Type B pancreatic cell (in vitro differentiated cells): ENCODE measurements at regions not wholly inside any gene's neighbourhood (a gene's known extent, or its start where the extent isn't known, plus 50 kb on each side); places are given as distances from the start of the nearest gene placed in this dataset.
"Not testable (repeated sequence)": the region's sequence is repeated elsewhere in the genome, so short reads cannot be mapped to it uniquely, and the experiment has no call there.

Experiments
- DNase-seq: peaks from one replicate; pipeline ENCODE4 v3.0.0; 2021; ENCODE audit warnings: mixed read lengths; ENCODE audit not compliant: unreplicated experiment; ENCODE audit errors: extremely low spot score
- H3K27ac Mint-ChIP-seq: 2 replicates; pipeline ENCODE4 v1.8.0; 2021; ENCODE audit warnings: mild to moderate bottlenecking, mixed read lengths
- H3K27me3 Mint-ChIP-seq: 2 replicates; pipeline ENCODE4 v1.8.0; 2021; ENCODE audit warnings: mixed read lengths
- H3K36me3 Mint-ChIP-seq: 2 replicates; pipeline ENCODE4 v1.8.0; 2021; ENCODE audit warnings: mixed read lengths
- H3K4me1 Mint-ChIP-seq: one replicate; pipeline ENCODE4 v1.8.0; 2021; ENCODE audit warnings: mixed read lengths; ENCODE audit not compliant: unreplicated experiment
- H3K4me3 Mint-ChIP-seq: 2 replicates; pipeline ENCODE4 v1.8.0; 2021; ENCODE audit warnings: mild to moderate bottlenecking, mixed read lengths
- H3K9me3 Mint-ChIP-seq: 2 replicates; pipeline ENCODE4 v1.8.0; 2021; ENCODE audit warnings: mixed read lengths
- CTCF ChIP-seq: fragments of 200-600 bp; sonication (generic); conservative IDR thresholded peaks from 2 replicates; pipeline ENCODE4 v1.5.0; 2021; ENCODE audit warnings: antibody characterized with exemption, mild to moderate bottlenecking

- Mint-ChIP-seq H3K27ac (no peak overlapping the region), H3K27me3 (no peaks in the 10 kb centered on the region), H3K9me3 (no peaks in the 10 kb centered on the region), H3K4me1 (no peaks in the 10 kb centered on the region), H3K36me3 (no peaks in the 10 kb centered on the region), H3K4me3 (no peak overlapping the region)
- no peak for TF ChIP-seq CTCF
- no peak for DNase-seq
These were observed 449.0 kb upstream of the RGS18 start for GRCh38 chr1:191709215-191709614.

- H3K4me3 Mint-ChIP-seq, result no peak overlapping the region
These were observed 446.3 kb upstream of the RGS18 start for GRCh38 chr1:191711961-191712360.

GRCh38 chr1:191714845-191715244 is 443.4 kb upstream of the RGS18 start:
- H3K4me3 Mint-ChIP-seq, result no peak overlapping the region
- no peaks in the 10 kb centered on the region for H3K36me3 Mint-ChIP-seq
- no peaks in the 10 kb centered on the region for H3K27me3 Mint-ChIP-seq
- DNase-seq, result no peak
- no peaks in the 10 kb centered on the region for H3K9me3 Mint-ChIP-seq
- TF ChIP-seq CTCF, result no peak
- peaks cover 4% of the 10 kb centered on the region for H3K4me1 Mint-ChIP-seq
- H3K27ac Mint-ChIP-seq, result no peak overlapping the region

More at GRCh38 chr1:191711961-191712360, 446.3 kb upstream of the RGS18 start:
- no peak for TF ChIP-seq CTCF
- Mint-ChIP-seq H3K27me3 (no peaks in the 10 kb centered on the region), H3K36me3 (no peaks in the 10 kb centered on the region), H3K4me1 (peaks cover 4% of the 10 kb centered on the region), H3K27ac (no peak overlapping the region), H3K9me3 (no peaks in the 10 kb centered on the region)
- no peak for DNase-seq

- H3K4me3 Mint-ChIP-seq, result no peak overlapping the region
- no peak overlapping the region for H3K27ac Mint-ChIP-seq
- DNase-seq, result no peak
- H3K4me1 Mint-ChIP-seq, result no peaks in the 10 kb centered on the region
- no peaks in the 10 kb centered on the region for H3K27me3 Mint-ChIP-seq
- H3K36me3 Mint-ChIP-seq, result no peaks in the 10 kb centered on the region
- no peaks in the 10 kb centered on the region for H3K9me3 Mint-ChIP-seq
- no peak for TF ChIP-seq CTCF
These were observed 428.5 kb upstream of the RGS18 start for GRCh38 chr1:191729742-191730141.

GRCh38 chr1:191731608-191732302 is 426.5 kb upstream of the RGS18 start:
- not testable (repeated sequence) for H3K36me3 Mint-ChIP-seq, H3K27ac Mint-ChIP-seq, H3K4me3 Mint-ChIP-seq, H3K27me3 Mint-ChIP-seq, DNase-seq, H3K9me3 Mint-ChIP-seq, H3K4me1 Mint-ChIP-seq

GRCh38 chr1:191734321-191734720 is 423.9 kb upstream of the RGS18 start:
- no peak for TF ChIP-seq CTCF
- H3K4me3 Mint-ChIP-seq, result no peak overlapping the region
- H3K27ac Mint-ChIP-seq, result no peak overlapping the region
- H3K27me3 Mint-ChIP-seq, result no peaks in the 10 kb centered on the region
- DNase-seq, result no peak
- no peaks in the 10 kb centered on the region for H3K36me3 Mint-ChIP-seq
- no peaks in the 10 kb centered on the region for H3K9me3 Mint-ChIP-seq
- no peaks in the 10 kb centered on the region for H3K4me1 Mint-ChIP-seq
